CD4-positive, alpha-beta T cell treated with Interferon gamma for 1 hour (primary cell): ENCODE measurements at regions not wholly inside any gene's neighbourhood (a gene's known extent, or its start where the extent isn't known, plus 50 kb on each side); places are given as distances from the start of the nearest gene placed in this dataset.
"Not testable (repeated sequence)": the region's sequence is repeated elsewhere in the genome, so short reads cannot be mapped to it uniquely, and the experiment has no call there.

ENCODE experiments used
- DNase-seq: peaks from one replicate; pipeline ENCODE4 v3.0.0-alpha.2; 2020

DNA sequence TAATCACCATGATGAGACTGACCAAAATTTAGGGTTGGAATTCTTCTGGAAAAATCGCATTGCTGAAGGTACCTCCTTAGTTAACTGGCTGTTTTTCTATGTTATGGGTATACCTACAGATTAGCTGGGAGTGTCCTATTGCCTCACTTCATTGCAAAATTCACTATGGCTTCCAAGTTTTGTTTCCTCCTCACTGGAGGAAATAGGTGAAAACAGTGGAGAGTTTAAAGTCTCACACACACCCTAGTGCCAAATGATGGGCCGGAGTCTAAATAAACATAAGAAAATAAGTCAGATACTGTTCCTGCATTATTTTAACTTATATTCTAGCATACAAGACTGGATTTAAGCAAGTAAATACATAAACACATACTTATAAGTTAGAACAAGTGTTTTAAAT is 98.2 kb downstream of the AHR start:
- DNase-seq = no peak

DNA sequence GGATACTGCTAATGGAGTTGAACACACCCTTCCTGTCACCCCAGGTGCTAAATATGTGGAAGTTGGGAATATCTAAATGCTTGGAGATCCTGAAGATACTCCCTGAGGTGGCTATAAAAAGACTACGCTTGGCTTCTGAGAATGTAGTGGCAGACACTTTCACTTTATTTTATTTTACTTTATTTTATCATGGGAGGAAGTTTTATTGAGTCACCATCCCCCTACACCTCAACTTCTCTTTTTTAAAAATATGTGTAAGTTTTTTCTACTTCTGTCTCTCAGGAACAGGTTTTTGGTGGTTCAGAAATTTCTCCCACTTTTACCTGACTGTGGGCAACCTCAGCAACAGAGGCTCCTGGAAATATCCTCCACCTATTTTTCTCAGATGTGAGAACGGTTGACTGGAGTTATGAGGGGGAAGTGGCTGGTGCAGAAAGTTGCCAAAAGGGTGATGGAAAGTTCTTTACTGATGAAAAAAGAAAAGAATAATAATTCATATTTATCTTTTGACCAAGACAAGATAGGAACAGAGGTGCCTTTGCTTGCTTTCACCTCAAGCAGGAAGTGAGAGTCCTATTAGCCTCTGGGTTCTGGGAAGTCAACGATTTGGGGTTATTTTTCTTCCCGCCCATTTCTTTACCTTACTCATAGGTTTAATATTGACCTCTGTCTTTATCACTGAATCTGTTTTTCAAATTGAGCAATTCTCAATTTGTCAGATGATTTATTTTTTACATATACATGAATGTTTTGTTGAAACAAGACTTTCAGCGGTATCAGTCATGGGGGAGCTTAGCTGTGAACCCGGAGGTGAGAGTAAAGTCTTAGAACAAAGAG is 103.6 kb downstream of the AHR start:
- no peak for DNase-seq

- no peak for DNase-seq
Observed at GRCh38 chr7:17402628-17403278, 104.3 kb downstream of the AHR start.

DNA sequence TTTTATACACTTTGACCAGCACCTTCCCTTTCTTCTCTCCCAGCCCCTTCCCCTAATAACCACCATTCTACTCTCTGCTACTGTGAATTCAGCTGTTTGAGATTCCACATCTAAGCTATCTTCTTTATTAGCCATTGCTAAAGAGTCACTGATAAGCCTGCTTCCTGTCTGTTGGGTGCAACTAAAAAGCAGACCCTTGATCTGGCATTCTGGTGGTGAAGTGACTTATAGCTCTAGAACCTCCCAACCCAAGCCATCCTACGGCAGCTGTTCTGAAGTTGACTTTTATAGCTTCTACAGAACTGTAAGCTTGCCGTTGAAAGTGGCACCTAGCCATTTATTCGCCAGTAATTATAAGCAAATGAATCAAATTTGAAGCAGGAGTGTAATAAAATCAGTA is 105.6 kb downstream of the AHR start:
- DNase-seq = no peak

DNA sequence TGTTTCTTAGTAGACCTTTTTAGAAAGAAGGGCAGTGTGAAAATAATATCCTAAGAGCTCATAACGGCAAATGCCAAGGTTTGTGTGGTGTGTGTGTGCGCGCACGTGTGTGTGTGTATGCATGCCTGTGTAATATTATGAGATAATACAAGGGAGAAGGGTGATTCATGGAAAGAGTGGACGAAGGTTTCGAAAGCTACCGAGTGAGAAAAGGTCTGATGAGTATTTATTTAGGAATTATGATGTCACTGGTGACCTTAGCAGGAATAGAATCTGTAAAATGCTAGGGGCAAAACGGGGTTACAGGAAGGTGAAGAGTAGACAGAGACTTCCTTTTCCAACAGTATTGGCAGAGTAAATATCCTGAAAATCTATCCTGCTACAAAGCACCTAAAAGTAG is 107.3 kb downstream of the AHR start:
- no peak for DNase-seq

DNA sequence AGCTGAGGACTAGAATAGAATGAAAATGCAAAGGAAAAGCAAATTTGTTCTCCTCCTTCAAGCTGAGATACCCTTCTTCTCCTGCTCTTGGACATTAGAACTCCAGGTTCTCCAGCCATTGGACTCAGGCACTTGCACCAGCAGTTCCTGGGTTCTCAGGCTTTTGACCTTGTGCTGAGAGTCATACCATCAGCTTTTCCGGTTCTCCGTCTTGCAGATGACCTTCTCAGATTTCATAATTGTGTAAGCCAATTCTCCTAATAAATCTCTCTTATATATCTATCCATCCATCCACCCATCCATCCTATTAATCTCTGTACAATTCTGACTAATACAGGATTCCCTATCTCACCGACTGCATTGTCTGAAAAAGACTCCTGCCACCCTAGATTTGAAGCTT is 108.3 kb downstream of the AHR start:
- DNase-seq = no peak

DNA sequence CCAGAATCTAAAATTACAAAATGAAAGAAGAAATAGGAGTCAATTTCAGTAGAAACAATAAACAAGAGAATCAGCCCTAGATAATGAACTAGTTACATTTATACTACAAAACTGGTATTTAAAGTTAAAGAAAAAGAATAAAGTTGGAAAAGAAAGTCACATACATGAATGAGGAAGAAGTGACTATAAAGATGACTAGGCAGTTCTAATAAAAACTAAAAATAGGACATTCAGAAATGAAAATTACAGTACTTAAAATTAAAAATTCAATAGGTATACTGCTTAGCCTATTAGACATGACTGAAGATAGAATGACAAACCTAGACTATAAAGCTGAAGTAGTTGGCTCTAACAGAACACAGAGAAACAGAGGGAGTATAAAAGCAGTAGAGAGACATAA is 108.8 kb downstream of the AHR start:
- no peak for DNase-seq

- DNase-seq = peak; percentile 57
Observed at GRCh38 chr7:17408245-17408903, 109.9 kb downstream of the AHR start.

DNA sequence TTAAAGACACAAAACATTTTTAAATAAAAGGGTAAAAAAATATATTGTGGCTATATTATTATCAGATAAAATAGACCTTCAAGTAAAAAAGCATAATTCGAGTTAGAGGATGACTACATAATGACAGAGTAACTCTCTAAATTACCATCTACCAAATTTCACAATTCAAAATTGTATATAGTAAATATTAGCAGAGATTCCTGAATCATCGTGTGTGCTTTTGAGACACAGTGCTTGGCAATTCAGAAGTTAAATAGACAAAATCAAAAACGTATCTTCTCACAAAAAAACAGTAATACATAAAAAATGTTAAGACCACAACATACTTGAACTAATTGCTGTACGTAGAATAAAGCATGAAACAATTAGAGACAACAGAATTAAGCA is 110.4 kb downstream of the AHR start:
- no peak for DNase-seq

GRCh38 chr7:17411922-17412321 is 113.5 kb downstream of the AHR start:
- no peak for DNase-seq

- DNase-seq = no peak
Observed at GRCh38 chr7:17412883-17413282, 114.4 kb downstream of the AHR start.

GRCh38 chr7:17415955-17416354 is 117.5 kb downstream of the AHR start:
- no peak for DNase-seq

GRCh38 chr7:17420308-17421015 is 122.0 kb downstream of the AHR start:
- DNase-seq = not testable (repeated sequence)

GRCh38 chr7:17421941-17422340 is 123.5 kb downstream of the AHR start:
- no peak for DNase-seq

- no peak for DNase-seq
Observed at GRCh38 chr7:17422966-17423365, 124.5 kb downstream of the AHR start.

DNA sequence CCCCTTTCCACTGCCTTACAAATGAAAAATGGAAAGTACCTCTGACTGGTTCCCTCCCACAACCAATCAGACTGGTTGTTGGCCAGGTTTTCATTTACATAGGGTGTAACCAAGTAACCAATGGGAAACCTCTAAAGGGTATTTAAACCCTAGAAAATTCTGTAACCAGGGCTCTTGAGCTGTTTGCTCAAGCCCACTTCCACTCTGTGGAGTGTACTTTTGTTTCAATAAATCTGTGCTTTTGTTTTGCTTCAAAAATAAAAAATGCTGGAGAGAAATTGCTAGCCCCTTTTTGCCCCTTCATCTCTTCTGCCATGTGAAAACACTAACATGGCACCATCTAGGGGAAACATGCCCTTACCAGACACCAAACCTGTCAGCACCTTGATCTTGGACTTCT is 129.5 kb downstream of the AHR start:
- DNase-seq = no peak

- DNase-seq = no peak
Observed at GRCh38 chr7:17429579-17429978, 131.1 kb downstream of the AHR start.

- DNase-seq = no peak
Observed at GRCh38 chr7:17432793-17433192, 134.3 kb downstream of the AHR start.

DNA sequence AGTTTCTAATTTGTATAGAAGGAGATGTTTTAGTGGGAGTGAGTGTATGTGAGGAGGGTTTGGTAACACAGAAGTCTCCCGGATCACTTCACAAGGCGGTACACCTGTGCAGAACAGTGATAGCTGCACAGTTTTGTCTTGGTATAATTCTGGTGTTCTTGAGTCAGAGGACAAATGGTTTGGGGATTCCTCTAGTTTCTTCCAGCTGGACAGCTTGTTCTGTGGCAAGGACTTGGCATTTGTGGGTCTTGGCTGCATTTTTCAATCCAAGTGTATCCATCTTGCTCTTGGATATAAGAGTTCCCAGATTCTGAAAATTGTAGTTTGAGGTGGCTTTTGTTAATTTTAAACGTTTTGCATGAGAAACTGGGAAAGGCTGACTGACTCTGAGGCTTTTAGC is 135.7 kb downstream of the AHR start:
- DNase-seq = no peak

DNA sequence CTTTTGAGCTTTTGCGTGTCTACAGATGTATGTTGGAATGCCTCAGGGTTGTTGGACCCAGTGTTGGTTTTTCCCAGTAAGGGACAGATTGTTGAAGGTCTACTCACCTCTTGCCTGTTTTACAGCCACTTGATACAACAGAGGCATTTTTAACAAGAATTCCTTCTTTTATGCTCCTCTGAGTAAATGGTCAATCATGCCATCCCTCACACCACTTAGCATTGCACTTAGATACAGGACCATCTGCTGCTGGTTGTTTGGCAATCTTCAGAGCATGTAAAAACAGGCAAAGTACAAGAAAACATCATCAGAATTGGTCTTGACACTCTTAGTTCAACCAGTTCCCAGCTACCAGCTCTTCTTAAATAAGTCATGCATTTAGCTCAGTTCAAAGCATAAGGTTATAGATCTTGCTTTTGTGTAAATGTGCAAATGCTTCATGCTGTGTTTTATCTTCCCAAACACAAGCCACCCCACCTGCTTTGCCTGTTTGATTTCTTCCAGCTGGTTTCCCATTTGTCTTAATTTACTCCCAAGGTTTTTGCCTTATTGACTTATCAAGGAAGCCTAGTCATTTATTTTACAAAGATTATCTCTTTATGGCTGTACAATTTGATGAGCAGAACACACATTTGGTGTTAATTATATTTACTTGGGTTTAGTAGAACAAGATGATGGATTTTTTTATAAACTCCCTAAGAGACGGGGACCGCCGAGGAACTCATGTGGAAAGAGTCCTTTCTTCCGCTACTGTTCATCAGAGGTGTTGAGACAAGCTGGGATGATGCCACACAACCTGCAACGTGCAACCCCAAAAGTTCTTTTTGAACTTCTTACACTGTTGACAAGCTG is 136.6 kb downstream of the AHR start:
- no peak for DNase-seq

DNA sequence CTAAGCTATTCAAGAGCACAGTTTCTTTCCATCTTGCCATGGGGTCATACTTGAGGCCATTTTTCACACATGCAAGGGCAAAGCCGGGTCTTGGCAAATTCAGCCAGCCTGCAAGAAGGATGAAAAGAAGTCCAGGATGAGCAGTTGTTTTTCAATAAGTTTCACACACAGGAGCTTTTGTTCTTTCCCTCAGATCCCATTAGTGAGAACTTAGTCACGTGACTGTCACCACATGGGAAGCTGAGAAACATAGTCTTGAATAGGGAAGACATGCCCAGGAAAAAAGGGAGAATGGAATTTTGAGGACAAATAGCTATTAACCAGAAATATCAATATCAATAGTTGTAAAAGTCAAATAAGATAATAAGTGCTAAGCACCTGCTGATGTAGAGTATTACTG is 137.7 kb downstream of the AHR start:
- DNase-seq = no peak

- no peak for DNase-seq
Observed at GRCh38 chr7:17437586-17437985, 139.1 kb downstream of the AHR start.
